Keratinocyte (primary cell): ENCODE measurements at regions not wholly inside any gene's neighbourhood (a gene's known extent, or its start where the extent isn't known, plus 50 kb on each side); places are given as distances from the start of the nearest gene placed in this dataset.

Source experiments
- EZH2 ChIP-seq: IDR thresholded peaks from one replicate; pipeline ENCODE4 v1.6.1; 2012; ENCODE audit warnings: inconsistent platforms, mild to moderate bottlenecking, low read length, moderate library complexity
- TF ChIP-seq, protein P1 (sequence below), 3 experiments: IDR thresholded peaks in 1 of 3; conservative IDR thresholded peaks in 1 of 3; optimal IDR thresholded peaks in 1 of 3; 2 replicates in 2 of 3; 3 replicates in 1 of 3; pipeline versions ENCODE3 to v1.5.1; 2011; ENCODE audit warnings: low read length in 3 of 3, mild to moderate bottlenecking in 3 of 3, moderate library complexity in 2 of 3, control low read depth in 1 of 3, inconsistent platforms in 1 of 3; ENCODE audit not compliant: insufficient read depth in 2 of 3; ENCODE audit errors: extremely low read depth in 1 of 3

DNA sequence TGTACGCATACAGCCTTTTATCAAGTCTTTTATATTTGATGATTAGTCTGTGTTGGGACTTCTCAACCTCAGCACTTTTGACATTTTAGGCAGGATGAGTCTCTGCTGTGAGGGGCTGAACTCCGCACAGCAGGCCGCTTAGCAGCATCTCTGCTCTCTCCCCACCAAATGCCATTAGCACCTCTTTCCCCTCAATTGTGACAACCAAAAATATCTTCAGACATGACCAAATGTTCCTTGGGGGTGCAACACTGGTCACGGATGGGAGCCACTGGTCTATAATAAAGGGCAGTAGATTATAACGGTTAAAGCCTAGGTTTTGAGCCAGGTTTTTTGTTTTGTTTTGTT is 109.7 kb upstream of the LRIG1 start:
- TF ChIP-seq, protein P1, sequence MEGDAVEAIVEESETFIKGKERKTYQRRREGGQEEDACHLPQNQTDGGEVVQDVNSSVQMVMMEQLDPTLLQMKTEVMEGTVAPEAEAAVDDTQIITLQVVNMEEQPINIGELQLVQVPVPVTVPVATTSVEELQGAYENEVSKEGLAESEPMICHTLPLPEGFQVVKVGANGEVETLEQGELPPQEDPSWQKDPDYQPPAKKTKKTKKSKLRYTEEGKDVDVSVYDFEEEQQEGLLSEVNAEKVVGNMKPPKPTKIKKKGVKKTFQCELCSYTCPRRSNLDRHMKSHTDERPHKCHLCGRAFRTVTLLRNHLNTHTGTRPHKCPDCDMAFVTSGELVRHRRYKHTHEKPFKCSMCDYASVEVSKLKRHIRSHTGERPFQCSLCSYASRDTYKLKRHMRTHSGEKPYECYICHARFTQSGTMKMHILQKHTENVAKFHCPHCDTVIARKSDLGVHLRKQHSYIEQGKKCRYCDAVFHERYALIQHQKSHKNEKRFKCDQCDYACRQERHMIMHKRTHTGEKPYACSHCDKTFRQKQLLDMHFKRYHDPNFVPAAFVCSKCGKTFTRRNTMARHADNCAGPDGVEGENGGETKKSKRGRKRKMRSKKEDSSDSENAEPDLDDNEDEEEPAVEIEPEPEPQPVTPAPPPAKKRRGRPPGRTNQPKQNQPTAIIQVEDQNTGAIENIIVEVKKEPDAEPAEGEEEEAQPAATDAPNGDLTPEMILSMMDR (optimal IDR thresholded peaks at IDR 0.05 in 1 of 3, IDR thresholded peaks at IDR 0.05 in 1 of 3, conservative IDR thresholded peaks at IDR 0.05 in 1 of 3; ENCODE audit: extremely low read depth in 1 of 3, insufficient read depth in 2 of 3, low read length in 3 of 3): no peak
- no peak for TF ChIP-seq EZH2
